ENCODE measurements at regions not wholly inside any gene's neighbourhood (a gene's known extent, or its start where the extent isn't known, plus 50 kb on each side); places are given as distances from the start of the nearest gene placed in this dataset.

GRCh38 chr16:86080131-86080875 lies 181.3 kb downstream of the IRF8 start:
- 60 to 67% methylated on average over 13 of the region's 13 CpGs for whole genome bisulfite sequencing, 2 donors
- no peak for DNase-seq
- intact Hi-C loops (cut with DNase I): no loop called here

GRCh38 chr16:86080982-86081381 lies 182.0 kb downstream of the IRF8 start:
- WGBS, 2 donors: 90 to 97% methylated on average over 6 of the region's 6 CpGs
- intact Hi-C loops (cut with DNase I): no loop called here
- DNase-seq: no peak

More at GRCh38 chr16:86080131-86080875, 181.3 kb downstream of the IRF8 start:
- Histone ChIP-seq H3K9me3 (no peaks in the 10 kb centered on the region), H3K27ac (no peak overlapping the region), H3K4me3 (replicated peaks in 1 of 3) (no peak overlapping the region), H3K27me3 (no peaks in the 10 kb centered on the region), H3K4me1 (no peaks in the 10 kb centered on the region), H3K36me3 (no peaks in the 10 kb centered on the region)
- TF ChIP-seq, protein P1, sequence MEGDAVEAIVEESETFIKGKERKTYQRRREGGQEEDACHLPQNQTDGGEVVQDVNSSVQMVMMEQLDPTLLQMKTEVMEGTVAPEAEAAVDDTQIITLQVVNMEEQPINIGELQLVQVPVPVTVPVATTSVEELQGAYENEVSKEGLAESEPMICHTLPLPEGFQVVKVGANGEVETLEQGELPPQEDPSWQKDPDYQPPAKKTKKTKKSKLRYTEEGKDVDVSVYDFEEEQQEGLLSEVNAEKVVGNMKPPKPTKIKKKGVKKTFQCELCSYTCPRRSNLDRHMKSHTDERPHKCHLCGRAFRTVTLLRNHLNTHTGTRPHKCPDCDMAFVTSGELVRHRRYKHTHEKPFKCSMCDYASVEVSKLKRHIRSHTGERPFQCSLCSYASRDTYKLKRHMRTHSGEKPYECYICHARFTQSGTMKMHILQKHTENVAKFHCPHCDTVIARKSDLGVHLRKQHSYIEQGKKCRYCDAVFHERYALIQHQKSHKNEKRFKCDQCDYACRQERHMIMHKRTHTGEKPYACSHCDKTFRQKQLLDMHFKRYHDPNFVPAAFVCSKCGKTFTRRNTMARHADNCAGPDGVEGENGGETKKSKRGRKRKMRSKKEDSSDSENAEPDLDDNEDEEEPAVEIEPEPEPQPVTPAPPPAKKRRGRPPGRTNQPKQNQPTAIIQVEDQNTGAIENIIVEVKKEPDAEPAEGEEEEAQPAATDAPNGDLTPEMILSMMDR (IDR thresholded peaks at IDR 0.05): no peak
- TF ChIP-seq POLR2A (IDR thresholded peaks at IDR 0.05): no peak

DNA sequence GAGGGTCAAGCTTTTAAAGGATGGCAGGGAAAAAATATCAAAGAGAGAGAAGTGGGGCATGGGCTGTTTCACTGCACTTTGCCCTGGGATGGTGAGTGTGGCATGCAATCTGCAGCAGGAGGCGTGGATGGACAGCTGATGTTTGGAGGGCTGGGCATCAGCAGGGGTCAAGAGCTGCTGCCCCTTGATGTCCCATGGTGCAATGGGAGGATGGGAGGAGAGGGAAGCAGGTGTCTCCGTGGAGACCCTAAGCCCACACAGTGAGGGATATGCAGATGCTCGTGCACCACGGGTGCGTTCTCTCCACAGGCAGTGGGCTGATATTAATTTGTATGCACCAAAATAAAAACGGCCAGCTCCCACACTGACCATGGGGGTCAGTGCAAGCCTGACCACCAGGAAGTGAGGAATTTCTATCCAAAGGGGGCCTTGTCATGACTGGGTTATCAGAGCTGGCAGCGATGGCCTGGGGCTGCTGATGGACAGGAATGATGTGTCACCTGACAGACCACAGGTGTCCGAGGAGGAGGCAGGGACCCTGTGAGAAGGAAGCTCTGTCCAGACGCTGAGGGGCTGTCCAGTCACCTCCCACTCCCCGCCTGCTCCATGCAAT lies 183.6 kb downstream of the IRF8 start:
- no peak for DNase-seq
- Histone ChIP-seq H3K36me3 (no peaks in the 10 kb centered on the region), H3K4me3 (replicated peaks in 1 of 3) (no peak overlapping the region), H3K27me3 (no peaks in the 10 kb centered on the region), H3K27ac (no peak overlapping the region), H3K4me1 (no peaks in the 10 kb centered on the region), H3K9me3 (no peaks in the 10 kb centered on the region)
- no peak for TF ChIP-seq POLR2A (IDR thresholded peaks at IDR 0.05)
- TF ChIP-seq, protein P1 (IDR thresholded peaks at IDR 0.05): no peak
- intact Hi-C loops (cut with DNase I): no loop called here
- 45 to 49% methylated on average over 10 of the region's 10 CpGs for WGBS, 2 donors

More at GRCh38 chr16:86080982-86081381, 182.0 kb downstream of the IRF8 start:
- H3K4me3 ChIP-seq (replicated peaks in 1 of 3): no peak overlapping the region
- no peaks in the 10 kb centered on the region for H3K36me3 ChIP-seq
- TF ChIP-seq, protein P1 (IDR thresholded peaks at IDR 0.05): no peak
- no peak for TF ChIP-seq POLR2A (IDR thresholded peaks at IDR 0.05)
- H3K4me1 ChIP-seq: no peaks in the 10 kb centered on the region
- H3K27ac ChIP-seq: no peak overlapping the region
- H3K9me3 ChIP-seq: no peaks in the 10 kb centered on the region
- no peaks in the 10 kb centered on the region for H3K27me3 ChIP-seq

GRCh38 chr16:86083382-86084002 lies 184.5 kb downstream of the IRF8 start:
- no peak overlapping the region for H3K4me3 ChIP-seq (replicated peaks in 1 of 3)
- H3K9me3 ChIP-seq: no peaks in the 10 kb centered on the region
- H3K27me3 ChIP-seq: no peaks in the 10 kb centered on the region
- no peaks in the 10 kb centered on the region for H3K36me3 ChIP-seq
- TF ChIP-seq, protein P1 (IDR thresholded peaks at IDR 0.05): no peak
- H3K27ac ChIP-seq: no peak overlapping the region
- WGBS, 2 donors: 75 to 85% methylated on average over 8 of the region's 8 CpGs
- DNase-seq: no peak
- intact Hi-C loops (cut with DNase I): no loop called here
- H3K4me1 ChIP-seq: no peaks in the 10 kb centered on the region

GRCh38 chr16:86085161-86085611 lies 186.2 kb downstream of the IRF8 start:
- H3K4me3 ChIP-seq (replicated peaks in 1 of 3): no peak overlapping the region
- H3K9me3 ChIP-seq: no peaks in the 10 kb centered on the region
- no peak for TF ChIP-seq POLR2A (IDR thresholded peaks at IDR 0.05)
- no peaks in the 10 kb centered on the region for H3K36me3 ChIP-seq
- H3K27ac ChIP-seq: no peak overlapping the region
- intact Hi-C loops (cut with DNase I): no loop called here
- WGBS, 2 donors: 87 to 90% methylated on average over 4 of the region's 12 CpGs
- H3K27me3 ChIP-seq: no peaks in the 10 kb centered on the region
- H3K4me1 ChIP-seq: no peaks in the 10 kb centered on the region
- no peak for DNase-seq
